Rectal smooth muscle tissue (tissue), 1 donor: ENCODE measurements at regions not wholly inside any gene's neighbourhood (a gene's known extent, or its start where the extent isn't known, plus 50 kb on each side); places are given as distances from the start of the nearest gene placed in this dataset.

Source experiments
- H3K27ac ChIP-seq: one replicate; pipeline ENCODE4 v1.7.0; 2013; ENCODE audit warnings: low read depth, low read length, inconsistent platforms
- H3K27me3 ChIP-seq: one replicate; pipeline ENCODE4 v1.7.0; 2013; ENCODE audit warnings: low read length; ENCODE audit not compliant: control insufficient read depth, insufficient read depth
- H3K36me3 ChIP-seq: one replicate; pipeline ENCODE4 v1.7.0; 2013; ENCODE audit warnings: low read length; ENCODE audit not compliant: control insufficient read depth, insufficient read depth
- H3K4me1 ChIP-seq: one replicate; pipeline ENCODE4 v1.7.0; 2013; ENCODE audit warnings: low read length; ENCODE audit not compliant: control insufficient read depth, insufficient read depth
- H3K4me3 ChIP-seq: one replicate; pipeline ENCODE4 v1.7.0; 2013; ENCODE audit warnings: low read length
- H3K9ac ChIP-seq: one replicate; pipeline ENCODE4 v1.7.0; 2013; ENCODE audit warnings: low read length

DNA sequence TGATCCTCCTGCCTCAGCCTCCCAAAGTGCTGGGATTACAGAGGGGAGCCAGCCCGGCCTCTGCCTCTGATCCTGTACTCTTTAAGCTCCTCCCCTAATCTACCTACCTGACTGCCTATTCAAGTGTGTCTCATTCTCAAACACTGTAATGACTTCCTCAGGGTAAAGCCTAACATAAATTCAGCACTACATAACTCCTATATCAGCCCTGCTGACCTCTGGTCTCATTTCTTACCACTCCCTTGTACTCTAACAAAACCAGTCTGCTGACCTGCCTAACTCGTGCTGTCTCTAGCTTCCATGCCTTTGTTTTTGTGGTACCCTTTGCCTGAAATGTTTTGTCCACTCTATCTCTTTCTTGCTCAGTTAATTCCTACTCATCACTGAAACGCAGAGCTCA lies 172.1 kb upstream of the IL12A start:
- no peak overlapping the region for H3K4me3 ChIP-seq
- H3K27me3 ChIP-seq: no peaks in the 10 kb centered on the region
- no peaks in the 10 kb centered on the region for H3K36me3 ChIP-seq
- no peaks in the 10 kb centered on the region for H3K4me1 ChIP-seq
- no peak overlapping the region for H3K9ac ChIP-seq
- no peak overlapping the region for H3K27ac ChIP-seq

DNA sequence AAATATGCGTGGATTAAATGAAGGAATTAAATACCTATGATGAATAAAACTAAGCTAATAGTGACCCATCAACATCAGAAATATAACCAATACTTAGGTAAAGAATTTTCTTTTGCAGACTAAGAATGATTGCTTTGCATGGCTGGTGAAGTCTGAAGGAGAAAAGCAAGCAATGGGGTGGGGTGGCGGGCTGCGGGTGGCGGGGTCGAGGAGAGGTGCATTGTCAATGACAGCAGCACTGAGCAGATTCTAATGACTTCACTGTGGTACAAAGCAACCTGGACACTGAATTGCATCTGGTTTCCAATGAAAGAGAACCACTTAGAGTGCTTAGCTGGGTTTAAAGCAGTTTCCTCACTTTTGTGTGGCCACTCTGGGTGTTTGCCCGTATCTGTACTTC lies 171.5 kb upstream of the IL12A start:
- Histone ChIP-seq H3K27ac (no peak overlapping the region), H3K36me3 (no peaks in the 10 kb centered on the region), H3K9ac (no peak overlapping the region), H3K4me1 (no peaks in the 10 kb centered on the region), H3K4me3 (no peak overlapping the region), H3K27me3 (no peaks in the 10 kb centered on the region)

DNA sequence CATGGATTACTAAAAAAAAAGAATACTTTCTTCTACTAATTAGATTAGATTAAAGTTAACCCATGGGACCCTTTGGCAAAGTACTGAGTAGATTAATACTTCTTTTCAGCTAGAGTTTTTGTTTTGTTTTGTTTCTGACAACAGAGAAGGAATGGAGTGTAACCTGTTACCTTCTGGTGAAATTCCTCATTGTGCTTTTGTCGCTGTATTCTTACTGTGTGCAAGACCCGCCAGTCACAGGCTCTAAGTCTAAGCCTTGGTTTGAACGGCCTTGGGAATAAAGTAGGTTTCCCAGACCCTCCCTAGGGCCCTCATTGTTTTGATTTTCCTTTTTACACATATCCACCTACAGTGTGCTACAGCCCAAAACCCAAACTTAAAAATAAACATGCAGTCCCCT lies 171.1 kb upstream of the IL12A start:
- Histone ChIP-seq H3K4me1 (no peaks in the 10 kb centered on the region), H3K27ac (no peak overlapping the region), H3K27me3 (no peaks in the 10 kb centered on the region), H3K36me3 (no peaks in the 10 kb centered on the region), H3K9ac (no peak overlapping the region), H3K4me3 (no peak overlapping the region)

DNA sequence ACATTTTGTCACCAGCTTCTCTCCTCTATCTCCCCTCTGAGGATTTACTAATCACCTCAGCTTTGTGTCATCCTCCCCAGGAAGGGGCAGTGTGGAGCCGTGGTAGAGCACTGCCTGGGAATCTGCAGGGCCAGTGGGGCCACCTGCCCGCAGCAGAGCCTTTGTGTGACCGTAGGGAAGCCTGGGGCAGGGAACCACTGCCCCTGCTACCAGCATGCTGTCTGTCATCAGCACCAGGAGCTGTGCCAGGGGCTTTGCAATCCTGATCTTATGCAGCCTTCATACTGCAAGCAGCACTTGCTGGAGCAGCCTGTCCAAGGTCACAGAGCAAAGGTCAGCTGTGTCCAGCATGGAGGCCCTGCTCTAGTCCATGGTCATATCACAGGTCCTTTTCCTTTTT lies 170.2 kb upstream of the IL12A start:
- no peak overlapping the region for H3K9ac ChIP-seq
- H3K27me3 ChIP-seq: no peaks in the 10 kb centered on the region
- no peaks in the 10 kb centered on the region for H3K4me1 ChIP-seq
- H3K27ac ChIP-seq: no peak overlapping the region
- no peak overlapping the region for H3K4me3 ChIP-seq
- no peaks in the 10 kb centered on the region for H3K36me3 ChIP-seq

DNA sequence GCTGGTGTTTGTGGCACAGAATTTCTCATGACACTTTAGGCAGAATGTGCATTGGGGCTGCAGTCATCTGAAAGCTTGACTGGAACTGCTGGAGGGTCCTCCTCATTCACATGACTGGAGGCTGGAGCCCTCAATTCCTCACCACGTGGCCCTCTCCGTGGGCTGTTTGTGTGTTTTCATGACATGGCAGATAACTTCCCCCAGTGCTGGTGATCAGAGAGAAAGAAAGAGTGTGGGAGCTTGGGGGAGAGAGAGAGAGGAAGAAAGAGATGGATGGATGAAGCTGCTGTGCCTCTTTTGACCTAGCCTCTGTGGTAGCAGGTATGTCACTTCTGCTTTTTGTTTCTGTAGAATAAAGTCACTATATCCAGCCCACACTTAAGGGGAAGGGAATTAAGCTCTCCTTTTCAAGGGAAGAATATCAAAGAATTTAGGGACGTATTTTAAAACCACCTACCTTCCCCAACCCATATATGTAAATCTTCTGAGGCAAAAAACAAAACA lies 169.6 kb upstream of the IL12A start:
- Histone ChIP-seq H3K9ac (no peak overlapping the region), H3K27me3 (no peaks in the 10 kb centered on the region), H3K27ac (no peak overlapping the region)

DNA sequence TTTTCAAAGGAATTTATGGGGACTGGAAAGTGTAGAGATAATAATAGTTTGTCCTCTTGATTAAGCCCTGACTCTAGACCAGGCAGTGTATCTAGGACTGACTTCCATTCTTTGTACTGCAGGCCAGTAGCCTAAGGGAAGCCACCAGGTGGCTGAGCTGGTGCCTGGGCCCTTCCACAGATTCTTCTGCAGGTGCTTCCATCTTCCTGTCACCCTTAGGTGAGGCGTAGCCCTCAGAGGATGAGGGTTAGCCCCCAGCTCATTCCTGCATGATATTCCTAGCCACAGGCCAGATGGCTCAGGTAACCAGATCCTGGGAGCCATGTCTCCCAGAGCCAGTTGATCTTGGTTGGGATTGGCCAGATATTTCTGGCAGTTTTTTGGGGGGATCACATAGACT lies 169.0 kb upstream of the IL12A start:
- no peak overlapping the region for H3K9ac ChIP-seq
- H3K27ac ChIP-seq: no peak overlapping the region
- peaks cover 9% of the 10 kb centered on the region for H3K4me1 ChIP-seq
- no peaks in the 10 kb centered on the region for H3K36me3 ChIP-seq
- H3K27me3 ChIP-seq: no peaks in the 10 kb centered on the region
- H3K4me3 ChIP-seq: no peak overlapping the region

More for the DNA sequence above, 169.6 kb upstream of the IL12A start:
- H3K4me1 ChIP-seq: peaks cover 6% of the 10 kb centered on the region
- H3K4me3 ChIP-seq: no peak overlapping the region
- H3K36me3 ChIP-seq: no peaks in the 10 kb centered on the region

DNA sequence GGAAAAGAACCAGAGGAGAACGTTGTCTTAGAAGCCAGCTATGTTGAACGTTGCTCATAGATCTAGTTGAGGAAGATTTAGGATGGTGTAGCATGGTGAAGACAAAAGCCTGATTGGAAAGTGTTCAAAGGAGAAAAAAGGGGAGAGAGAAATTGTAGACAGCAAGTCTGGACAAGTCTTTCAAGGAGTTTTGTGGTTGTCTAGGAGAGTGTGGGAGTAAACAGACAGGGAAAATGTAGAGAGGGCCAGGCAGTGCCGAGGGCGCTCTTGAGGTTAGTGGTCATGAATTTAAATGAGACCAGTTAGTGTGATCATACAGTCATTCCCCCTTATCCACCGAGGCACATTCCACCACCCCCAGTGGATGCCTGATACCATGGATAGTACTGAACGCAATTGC lies 167.5 kb upstream of the IL12A start:
- H3K27ac ChIP-seq: no peak overlapping the region
- no peak overlapping the region for H3K4me3 ChIP-seq
- H3K4me1 ChIP-seq: peaks cover 16% of the 10 kb centered on the region
- no peak overlapping the region for H3K9ac ChIP-seq
- H3K36me3 ChIP-seq: no peaks in the 10 kb centered on the region
- H3K27me3 ChIP-seq: no peaks in the 10 kb centered on the region

DNA sequence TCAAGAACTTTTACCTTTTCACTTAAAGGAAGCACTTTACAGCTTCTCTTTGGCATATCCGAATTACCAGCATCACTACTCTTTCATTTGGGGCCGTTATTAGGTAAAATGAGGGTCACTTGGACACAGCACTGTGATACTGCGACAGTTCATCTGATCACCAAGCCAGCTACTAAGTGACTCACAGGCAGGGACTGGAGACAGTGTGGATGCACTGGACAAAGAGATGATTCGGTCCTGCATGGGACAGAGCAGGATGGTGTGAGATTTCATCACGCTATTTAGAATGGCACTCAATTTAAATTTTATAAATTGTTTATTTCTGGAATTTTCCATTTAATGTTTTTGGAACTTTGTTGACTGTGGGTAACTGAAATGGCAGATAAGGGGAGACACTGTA lies 166.9 kb upstream of the IL12A start:
- Histone ChIP-seq H3K4me3 (no peak overlapping the region), H3K9ac (no peak overlapping the region), H3K4me1 (peaks cover 16% of the 10 kb centered on the region), H3K36me3 (no peaks in the 10 kb centered on the region), H3K27me3 (no peaks in the 10 kb centered on the region), H3K27ac (no peak overlapping the region)

DNA sequence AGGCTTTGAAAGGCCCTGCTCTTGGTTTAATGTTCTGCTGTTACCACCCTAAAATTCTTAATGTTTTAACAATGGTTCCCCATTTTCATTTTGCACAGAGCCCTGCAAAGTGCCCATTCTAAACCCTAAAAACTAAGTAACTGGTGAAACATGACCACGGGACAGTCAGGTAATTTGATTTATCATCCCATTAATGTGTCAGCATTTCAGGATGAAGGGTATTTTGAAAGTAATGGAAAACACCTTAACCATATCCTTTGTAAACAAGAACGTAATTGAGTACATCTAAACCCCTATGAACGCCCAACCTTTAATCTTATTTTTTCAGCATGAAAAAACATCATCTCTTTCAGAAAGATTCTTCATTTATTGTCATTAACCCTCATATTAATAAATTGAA lies 164.9 kb upstream of the IL12A start:
- no peaks in the 10 kb centered on the region for H3K27me3 ChIP-seq
- no peak overlapping the region for H3K9ac ChIP-seq
- H3K4me1 ChIP-seq: peaks cover 19% of the 10 kb centered on the region
- H3K27ac ChIP-seq: peak overlapping the region; percentile 38
- no peaks in the 10 kb centered on the region for H3K36me3 ChIP-seq
- H3K4me3 ChIP-seq: no peak overlapping the region

DNA sequence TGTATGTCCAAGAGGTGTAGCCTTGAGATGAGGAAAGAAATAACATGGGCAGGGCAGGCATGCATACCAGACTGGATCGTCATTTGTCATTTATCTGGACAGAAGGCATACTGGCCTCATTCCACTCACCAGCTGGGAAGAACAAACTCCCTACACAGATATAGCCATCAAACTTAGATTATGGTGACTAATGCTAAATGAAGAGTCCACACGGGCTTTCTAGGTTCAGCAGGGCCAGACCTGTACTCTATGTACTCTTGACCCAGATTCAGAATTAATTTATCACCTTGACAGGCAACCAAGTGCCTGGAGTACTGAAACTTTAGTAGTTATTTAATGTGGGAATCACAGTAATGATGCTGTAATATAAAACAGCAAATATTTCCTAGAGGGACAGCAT lies 164.3 kb upstream of the IL12A start:
- Histone ChIP-seq H3K36me3 (no peaks in the 10 kb centered on the region), H3K4me3 (no peak overlapping the region), H3K27me3 (no peaks in the 10 kb centered on the region), H3K27ac (peak overlapping the region; percentile 38), H3K9ac (no peak overlapping the region), H3K4me1 (peaks cover 24% of the 10 kb centered on the region)

DNA sequence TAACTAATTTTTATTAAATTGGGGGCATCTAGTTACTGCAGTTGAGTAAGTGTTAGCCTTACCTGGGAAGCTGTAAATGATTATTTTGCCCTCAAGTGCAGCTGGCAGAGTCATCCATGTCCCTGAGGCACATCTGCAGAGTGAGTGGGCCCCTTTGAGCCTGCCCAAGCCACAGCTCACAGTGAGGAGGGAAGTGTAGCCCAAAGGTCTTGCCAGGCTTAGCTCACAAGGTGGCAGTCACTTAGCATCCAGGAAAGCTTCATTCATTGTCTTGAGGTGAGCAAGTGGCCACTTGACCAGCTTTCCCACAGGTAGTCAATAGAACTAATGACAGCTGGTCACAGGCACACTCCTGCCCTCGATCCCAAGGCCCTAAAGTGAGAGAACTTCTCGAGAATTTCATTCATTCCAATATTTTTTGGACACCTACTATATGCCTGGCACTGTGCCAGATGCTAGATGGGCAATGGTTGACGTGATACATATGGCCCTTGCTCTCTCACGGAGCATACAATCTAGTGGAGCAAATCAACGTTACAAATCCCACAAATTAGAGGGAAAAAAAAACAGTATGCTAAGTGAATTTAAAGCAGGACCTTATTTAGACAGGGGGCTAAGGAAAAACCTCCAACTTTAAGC lies 163.3 kb upstream of the IL12A start:
- no peaks in the 10 kb centered on the region for H3K27me3 ChIP-seq
- no peak overlapping the region for H3K9ac ChIP-seq
- H3K36me3 ChIP-seq: no peaks in the 10 kb centered on the region
- no peak overlapping the region for H3K27ac ChIP-seq
- no peak overlapping the region for H3K4me3 ChIP-seq
- peaks cover 30% of the 10 kb centered on the region for H3K4me1 ChIP-seq

DNA sequence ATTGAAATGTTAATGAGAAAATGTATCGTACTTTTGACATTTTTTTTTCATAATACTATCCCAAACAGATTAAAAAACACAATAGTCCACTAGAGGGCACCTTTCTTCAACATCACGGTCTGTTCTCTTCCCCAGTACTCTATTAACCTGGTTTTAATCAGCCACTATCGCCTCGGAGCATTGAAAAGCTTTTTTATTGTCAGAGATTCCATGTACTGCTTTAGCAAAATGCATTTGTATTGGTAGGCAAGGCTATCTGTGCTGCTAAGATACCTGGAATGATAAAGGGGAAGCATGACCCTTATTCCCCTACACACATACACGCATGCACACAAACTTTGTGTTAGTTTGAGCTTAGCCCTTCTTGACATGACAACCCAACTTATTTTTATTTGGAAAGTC lies 160.1 kb upstream of the IL12A start:
- peaks cover 34% of the 10 kb centered on the region for H3K4me1 ChIP-seq
- no peak overlapping the region for H3K9ac ChIP-seq
- H3K27me3 ChIP-seq: no peaks in the 10 kb centered on the region
- H3K36me3 ChIP-seq: no peaks in the 10 kb centered on the region
- peak overlapping the region; percentile 50 for H3K27ac ChIP-seq
- H3K4me3 ChIP-seq: no peak overlapping the region

DNA sequence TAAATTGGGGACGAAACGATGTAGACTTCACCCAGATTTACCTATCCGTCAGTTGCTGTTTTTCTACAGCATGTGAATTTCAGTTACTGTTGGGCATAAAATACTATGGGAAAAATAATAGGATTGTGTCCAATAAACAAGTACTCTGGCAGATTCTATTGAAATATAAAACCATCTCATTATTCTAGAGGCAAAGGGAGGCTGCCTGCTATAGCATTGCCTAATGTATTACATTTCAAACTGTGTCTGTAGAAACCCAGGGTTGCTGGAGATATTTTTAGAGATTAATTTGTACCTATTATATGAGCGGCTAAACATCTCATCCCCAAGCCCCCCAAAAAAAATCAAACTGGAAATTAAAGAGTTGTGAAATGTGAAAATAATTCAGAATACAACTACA lies 159.6 kb upstream of the IL12A start:
- Histone ChIP-seq H3K4me1 (peaks cover 29% of the 10 kb centered on the region), H3K27me3 (no peaks in the 10 kb centered on the region), H3K36me3 (no peaks in the 10 kb centered on the region), H3K9ac (no peak overlapping the region), H3K4me3 (no peak overlapping the region), H3K27ac (peak overlapping the region; percentile 50)
